Smooth muscle cell (in vitro differentiated cells): ENCODE measurements at regions not wholly inside any gene's neighbourhood (a gene's known extent, or its start where the extent isn't known, plus 50 kb on each side); places are given as distances from the start of the nearest gene placed in this dataset.
A peak's percentile ranks its signal among the peaks of the same experiment; 100 is the strongest.

Experiments used
- DNase-seq: peaks from one replicate; lab custom pipeline; 2025; ENCODE audit not compliant: unreplicated experiment; lab: John Stamatoyannopoulos, UW
- H2AFZ ChIP-seq: fragments of 200-600 bp; sonication (generic); 2 replicates; pipeline ENCODE4 v1.6.0; 2016; ENCODE audit warnings: antibody characterized with exemption, low read depth, mild to moderate bottlenecking
- H3F3A ChIP-seq: fragments of 200-600 bp; sonication (generic); 2 replicates; pipeline ENCODE4 v1.6.0; 2017; ENCODE audit warnings: antibody characterized with exemption, low read depth
- H3K27ac ChIP-seq: fragments of 200-600 bp; sonication (generic); 2 replicates; pipeline ENCODE4 v1.5.1; 2016; ENCODE audit warnings: low read depth, mild to moderate bottlenecking
- H3K27me3 ChIP-seq: fragments of 200-600 bp; sonication (generic); 2 replicates; pipeline ENCODE4 v1.6.1; 2016; ENCODE audit warnings: low read depth, mild to moderate bottlenecking
- H3K36me3 ChIP-seq: fragments of 200-600 bp; sonication (generic); 2 replicates; pipeline ENCODE4 v1.5.1; 2016; ENCODE audit warnings: low read depth
- H3K4me1 ChIP-seq: fragments of 200-600 bp; sonication (generic); 2 replicates; pipeline ENCODE4 v1.5.1; 2016; ENCODE audit warnings: low read depth
- H3K4me2 ChIP-seq: fragments of 200-600 bp; sonication (generic); 2 replicates; pipeline ENCODE4 v1.6.0; 2016; ENCODE audit warnings: mild to moderate bottlenecking
- H3K4me3 ChIP-seq: fragments of 200-600 bp; sonication (generic); 2 replicates; pipeline ENCODE4 v1.5.1; 2016; ENCODE audit warnings: mild to moderate bottlenecking
- H3K79me2 ChIP-seq: fragments of 200-600 bp; sonication (generic); 2 replicates; pipeline ENCODE4 v1.6.0; 2016; ENCODE audit warnings: low read depth, mild to moderate bottlenecking
- H3K9ac ChIP-seq: fragments of 200-600 bp; sonication (generic); 2 replicates; pipeline ENCODE4 v1.6.0; 2016; ENCODE audit warnings: low read depth
- H3K9me3 ChIP-seq: fragments of 200-600 bp; sonication (generic); replicated peaks from 2 replicates; pipeline ENCODE4 v1.5.1; 2016; ENCODE audit warnings: low read depth
- H4K20me1 ChIP-seq: fragments of 200-600 bp; sonication (generic); 2 replicates; pipeline ENCODE4 v1.6.0; 2016; ENCODE audit warnings: low read depth
- CTCF ChIP-seq: fragments of 200-600 bp; sonication (generic); IDR thresholded peaks from 2 replicates; pipeline ENCODE4 v1.5.1; 2017; ENCODE audit warnings: borderline replicate concordance, mild to moderate bottlenecking, antibody characterized with exemption; ENCODE audit not compliant: insufficient read depth, poor library complexity, severe bottlenecking
- WGBS: methylation state at CpG from one replicate; pipeline ENCODE4 v1.1.7; 2016; ENCODE audit warnings: low lambda C conversion rate; 5-methylcytosine and 5-hydroxymethylcytosine counted together

- Histone ChIP-seq H3F3A (no peaks in the 10 kb centered on the region), H3K4me3 (no peak overlapping the region), H3K79me2 (no peaks in the 10 kb centered on the region), H4K20me1 (no peaks in the 10 kb centered on the region), H3K27me3 (no peaks in the 10 kb centered on the region), H3K27ac (no peak overlapping the region), H3K4me1 (no peaks in the 10 kb centered on the region), H3K9me3 (no peaks in the 10 kb centered on the region), H3K36me3 (no peaks in the 10 kb centered on the region), H3K9ac (no peak overlapping the region), H2AFZ (peak overlapping the region; percentile 7), H3K4me2 (no peak overlapping the region)
- 10% methylated on average over 6 of the region's 6 CpGs for WGBS
- DNase-seq = no peak
- peak; percentile 87 for TF ChIP-seq CTCF
These were observed 70.5 kb upstream of the KLHL25 start for GRCh38 chr15:85865070-85865684.

GRCh38 chr15:85867250-85867649 is 72.5 kb upstream of the KLHL25 start:
- WGBS = 92% methylated on average over 5 of the region's 5 CpGs
- Histone ChIP-seq H2AFZ (no peak overlapping the region), H3K36me3 (no peaks in the 10 kb centered on the region), H3K4me2 (no peak overlapping the region), H3F3A (no peaks in the 10 kb centered on the region), H4K20me1 (no peaks in the 10 kb centered on the region), H3K4me1 (no peaks in the 10 kb centered on the region), H3K79me2 (no peaks in the 10 kb centered on the region), H3K9ac (no peak overlapping the region), H3K27ac (no peak overlapping the region), H3K27me3 (no peaks in the 10 kb centered on the region), H3K9me3 (no peaks in the 10 kb centered on the region), H3K4me3 (no peak overlapping the region)
- no peak for DNase-seq
- TF ChIP-seq CTCF = no peak

- Histone ChIP-seq H3K79me2 (no peaks in the 10 kb centered on the region), H3K27me3 (no peaks in the 10 kb centered on the region), H3K36me3 (no peaks in the 10 kb centered on the region), H3K4me1 (no peaks in the 10 kb centered on the region), H3K4me3 (no peak overlapping the region), H3K27ac (no peak overlapping the region), H3K4me2 (no peak overlapping the region), H4K20me1 (no peaks in the 10 kb centered on the region), H2AFZ (no peak overlapping the region), H3K9me3 (no peaks in the 10 kb centered on the region), H3F3A (no peaks in the 10 kb centered on the region), H3K9ac (no peak overlapping the region)
- 99% methylated on average over 4 of the region's 4 CpGs for WGBS
- no peak for TF ChIP-seq CTCF
- no peak for DNase-seq
These were observed 74.4 kb upstream of the KLHL25 start for GRCh38 chr15:85869124-85869523.
